Body of pancreas (tissue), 4 donors: ENCODE measurements at regions not wholly inside any gene's neighbourhood (a gene's known extent, or its start where the extent isn't known, plus 50 kb on each side); places are given as distances from the start of the nearest gene placed in this dataset.
"Not testable (repeated sequence)": the region's sequence is repeated elsewhere in the genome, so short reads cannot be mapped to it uniquely, and the experiment has no call there.

Experiments
- CTCF ChIP-seq, 7 experiments: fragments of 450-650 bp in 4 of 7; fragments of 200-600 bp in 3 of 7; sonication (generic) in 3 of 7; IDR thresholded peaks; one replicate each; pipeline ENCODE4 v1.5.1; 2016 to 2019; ENCODE audit warnings: antibody characterized with exemption in 7 of 7
- POLR2A ChIP-seq, 3 donors: fragments of 450-650 bp; IDR thresholded peaks; one replicate each; pipeline ENCODE4 v1.6.1; 2016; ENCODE audit warnings: antibody characterized with exemption in 3 of 3, mild to moderate bottlenecking in 2 of 3

GRCh38 chr20:26268762-26269161 lies 572.1 kb upstream of the ZNF337 start:
- TF ChIP-seq CTCF, POLR2A (IDR thresholded peaks at IDR 0.05): not testable (repeated sequence)
